ENCODE measurements at regions not wholly inside any gene's neighbourhood (a gene's known extent, or its start where the extent isn't known, plus 50 kb on each side); places are given as distances from the start of the nearest gene placed in this dataset.
"Not testable (repeated sequence)": the region's sequence is repeated elsewhere in the genome, so short reads cannot be mapped to it uniquely, and the experiment has no call there.

DNA sequence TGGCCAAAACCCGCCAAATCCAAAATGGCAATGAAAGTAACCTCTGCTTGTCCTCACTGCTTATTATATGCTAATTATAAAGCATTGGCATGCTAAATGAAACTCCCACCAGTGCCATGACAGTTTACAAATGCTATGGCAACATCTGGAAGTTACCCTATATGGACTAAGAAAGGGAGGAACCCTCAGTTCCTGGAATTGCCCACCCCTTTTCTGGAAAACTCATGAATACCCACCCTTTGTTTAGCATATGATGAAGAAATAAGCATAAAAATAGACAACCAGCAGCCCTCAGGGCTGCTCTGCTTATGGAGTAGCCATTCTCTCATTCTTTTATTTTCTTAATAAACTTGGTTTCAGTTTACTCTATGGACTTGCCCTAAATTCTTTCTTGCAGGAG is 269.8 kb downstream of the OLFM4 start:
- no peak overlapping the region for H2AFZ ChIP-seq (ENCODE audit: control insufficient read depth, low read length)

DNA sequence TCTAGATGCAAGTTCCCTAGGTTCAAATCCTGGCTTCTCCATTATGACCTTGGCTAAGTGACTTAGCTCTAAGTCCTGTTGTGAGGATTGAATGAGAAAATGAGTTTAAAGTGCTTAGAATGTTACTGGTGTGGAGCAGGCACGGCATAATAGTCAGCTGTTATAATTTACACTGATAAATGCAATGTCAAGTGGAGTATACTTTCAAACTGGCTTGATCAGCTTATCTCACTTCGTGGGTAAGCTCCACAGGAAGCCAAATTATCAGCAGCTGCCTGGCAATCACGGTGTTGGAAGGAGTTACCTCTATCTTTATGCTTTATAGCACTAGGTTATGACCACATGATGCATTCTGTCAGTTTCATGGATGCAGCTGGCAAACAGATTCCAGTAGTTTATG is 272.8 kb downstream of the OLFM4 start:
- FAIRE-seq (no peak), DNase-seq (ENCODE audit: low read depth, low spot score) (no peak)
- no peak overlapping the region for H2AFZ ChIP-seq (ENCODE audit: control insufficient read depth, low read length)
- no peak for TF ChIP-seq EZH2 (IDR thresholded peaks at IDR 0.05; ENCODE audit: low read length)
- TF ChIP-seq, protein P1, sequence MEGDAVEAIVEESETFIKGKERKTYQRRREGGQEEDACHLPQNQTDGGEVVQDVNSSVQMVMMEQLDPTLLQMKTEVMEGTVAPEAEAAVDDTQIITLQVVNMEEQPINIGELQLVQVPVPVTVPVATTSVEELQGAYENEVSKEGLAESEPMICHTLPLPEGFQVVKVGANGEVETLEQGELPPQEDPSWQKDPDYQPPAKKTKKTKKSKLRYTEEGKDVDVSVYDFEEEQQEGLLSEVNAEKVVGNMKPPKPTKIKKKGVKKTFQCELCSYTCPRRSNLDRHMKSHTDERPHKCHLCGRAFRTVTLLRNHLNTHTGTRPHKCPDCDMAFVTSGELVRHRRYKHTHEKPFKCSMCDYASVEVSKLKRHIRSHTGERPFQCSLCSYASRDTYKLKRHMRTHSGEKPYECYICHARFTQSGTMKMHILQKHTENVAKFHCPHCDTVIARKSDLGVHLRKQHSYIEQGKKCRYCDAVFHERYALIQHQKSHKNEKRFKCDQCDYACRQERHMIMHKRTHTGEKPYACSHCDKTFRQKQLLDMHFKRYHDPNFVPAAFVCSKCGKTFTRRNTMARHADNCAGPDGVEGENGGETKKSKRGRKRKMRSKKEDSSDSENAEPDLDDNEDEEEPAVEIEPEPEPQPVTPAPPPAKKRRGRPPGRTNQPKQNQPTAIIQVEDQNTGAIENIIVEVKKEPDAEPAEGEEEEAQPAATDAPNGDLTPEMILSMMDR (optimal IDR thresholded peaks at IDR 0.05 in 1 of 3, IDR thresholded peaks at IDR 0.05 in 1 of 3, conservative IDR thresholded peaks at IDR 0.05 in 1 of 3; ENCODE audit: extremely low read depth in 1 of 3, insufficient read depth in 2 of 3, low read length in 3 of 3), result no peak
- H3K9me1 ChIP-seq (ENCODE audit: control insufficient read depth, extremely low read depth, insufficient read depth, low read length), result no peaks in the 10 kb centered on the region
- H3K9ac ChIP-seq (ENCODE audit: control insufficient read depth, extremely low read depth, insufficient read depth, low read length), result no peak overlapping the region
- no peak overlapping the region for H3K27ac ChIP-seq (ENCODE audit: control insufficient read depth, insufficient read depth, low read length)
- dilution Hi-C loops (cut with MboI; ENCODE audit: extremely low pct_ligation_motif_present, low sequenced_read_pairs), result no loop called here
- H3K9me3 ChIP-seq (ENCODE audit: control insufficient read depth, low read depth, low read length), result no peaks in the 10 kb centered on the region
- no peak overlapping the region for H3K4me2 ChIP-seq (ENCODE audit: control insufficient read depth, extremely low read depth, insufficient read depth, low read depth, low read length)
- H3K36me3 ChIP-seq (ENCODE audit: control insufficient read depth in 2 of 2, extremely low read depth in 1 of 2, insufficient read depth in 2 of 2, low read length in 2 of 2), result no peaks in the 10 kb centered on the region
- no peaks in the 10 kb centered on the region for H4K20me1 ChIP-seq (ENCODE audit: control insufficient read depth, extremely low read depth, insufficient read depth, low read length)
- no peaks in the 10 kb centered on the region for H3K4me1 ChIP-seq (ENCODE audit: control insufficient read depth, extremely low read depth, insufficient read depth, low read length)
- H3K27me3 ChIP-seq (ENCODE audit: control insufficient read depth, extremely low read depth, insufficient read depth, low read length), result no peaks in the 10 kb centered on the region
- H3K4me3 ChIP-seq (ENCODE audit: control insufficient read depth in 2 of 3, extremely low read depth in 1 of 3, insufficient read depth in 2 of 3, low read depth in 1 of 3, low read length in 3 of 3), result no peak overlapping the region
- H3K79me2 ChIP-seq (ENCODE audit: control insufficient read depth, insufficient read depth, low read length), result no peaks in the 10 kb centered on the region

More for the DNA sequence above, 269.8 kb downstream of the OLFM4 start:
- no peak overlapping the region for H3K4me2 ChIP-seq (ENCODE audit: control insufficient read depth, extremely low read depth, insufficient read depth, low read depth, low read length)
- H3K9me1 ChIP-seq (ENCODE audit: control insufficient read depth, extremely low read depth, insufficient read depth, low read length), result no peaks in the 10 kb centered on the region
- no peaks in the 10 kb centered on the region for H3K4me1 ChIP-seq (ENCODE audit: control insufficient read depth, extremely low read depth, insufficient read depth, low read length)
- H4K20me1 ChIP-seq (ENCODE audit: control insufficient read depth, extremely low read depth, insufficient read depth, low read length), result no peaks in the 10 kb centered on the region
- DNase-seq (ENCODE audit: low read depth, low spot score), result no peak
- dilution Hi-C loops (cut with MboI; ENCODE audit: extremely low pct_ligation_motif_present, low sequenced_read_pairs), result no loop called here
- H3K27ac ChIP-seq (ENCODE audit: control insufficient read depth, insufficient read depth, low read length), result no peak overlapping the region
- no peaks in the 10 kb centered on the region for H3K36me3 ChIP-seq (ENCODE audit: control insufficient read depth in 2 of 2, extremely low read depth in 1 of 2, insufficient read depth in 2 of 2, low read length in 2 of 2)
- H3K27me3 ChIP-seq (ENCODE audit: control insufficient read depth, extremely low read depth, insufficient read depth, low read length), result no peaks in the 10 kb centered on the region
- no peaks in the 10 kb centered on the region for H3K9me3 ChIP-seq (ENCODE audit: control insufficient read depth, low read depth, low read length)
- TF ChIP-seq, protein P1 (optimal IDR thresholded peaks at IDR 0.05 in 1 of 3, IDR thresholded peaks at IDR 0.05 in 1 of 3, conservative IDR thresholded peaks at IDR 0.05 in 1 of 3; ENCODE audit: extremely low read depth in 1 of 3, insufficient read depth in 2 of 3, low read length in 3 of 3), result no peak
- TF ChIP-seq EZH2 (IDR thresholded peaks at IDR 0.05; ENCODE audit: low read length), result no peak
- no peak overlapping the region for H3K9ac ChIP-seq (ENCODE audit: control insufficient read depth, extremely low read depth, insufficient read depth, low read length)
- H3K79me2 ChIP-seq (ENCODE audit: control insufficient read depth, insufficient read depth, low read length), result no peaks in the 10 kb centered on the region
- H3K4me3 ChIP-seq (ENCODE audit: control insufficient read depth in 2 of 3, extremely low read depth in 1 of 3, insufficient read depth in 2 of 3, low read depth in 1 of 3, low read length in 3 of 3), result no peak overlapping the region
- FAIRE-seq, result no peak

DNA sequence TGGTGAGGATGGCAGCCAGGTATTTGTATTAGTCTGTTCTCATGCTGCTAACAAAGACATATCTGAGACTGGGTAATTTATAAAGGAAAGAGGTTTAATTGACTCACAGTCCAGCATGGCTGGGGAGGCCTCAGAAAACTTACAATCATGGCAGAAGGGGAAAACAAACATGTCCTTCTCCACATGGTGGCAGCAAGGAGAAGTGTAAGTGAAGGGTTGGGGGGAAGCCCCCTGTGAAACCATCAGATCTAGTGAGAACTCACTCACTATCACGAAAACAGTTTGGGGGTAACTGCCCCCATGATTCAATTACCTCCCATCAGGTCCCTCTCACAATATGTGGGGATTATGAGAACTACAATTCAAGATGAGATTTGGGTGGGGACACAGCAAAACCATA is 276.8 kb downstream of the OLFM4 start:
- H3K4me1 ChIP-seq (ENCODE audit: control insufficient read depth, extremely low read depth, insufficient read depth, low read length); H2AFZ ChIP-seq (ENCODE audit: control insufficient read depth, low read length); H3K9me3 ChIP-seq (ENCODE audit: control insufficient read depth, low read depth, low read length); H3K9ac ChIP-seq (ENCODE audit: control insufficient read depth, extremely low read depth, insufficient read depth, low read length); H3K9me1 ChIP-seq (ENCODE audit: control insufficient read depth, extremely low read depth, insufficient read depth, low read length); H3K4me2 ChIP-seq (ENCODE audit: control insufficient read depth, extremely low read depth, insufficient read depth, low read depth, low read length); H3K4me3 ChIP-seq (ENCODE audit: control insufficient read depth in 2 of 3, extremely low read depth in 1 of 3, insufficient read depth in 2 of 3, low read depth in 1 of 3, low read length in 3 of 3); DNase-seq (ENCODE audit: low read depth, low spot score); FAIRE-seq; H3K36me3 ChIP-seq (ENCODE audit: control insufficient read depth in 2 of 2, extremely low read depth in 1 of 2, insufficient read depth in 2 of 2, low read length in 2 of 2); H3K79me2 ChIP-seq (ENCODE audit: control insufficient read depth, insufficient read depth, low read length); H3K27me3 ChIP-seq (ENCODE audit: control insufficient read depth, extremely low read depth, insufficient read depth, low read length); H4K20me1 ChIP-seq (ENCODE audit: control insufficient read depth, extremely low read depth, insufficient read depth, low read length); dilution Hi-C loops (cut with MboI; ENCODE audit: extremely low pct_ligation_motif_present, low sequenced_read_pairs); H3K27ac ChIP-seq (ENCODE audit: control insufficient read depth, insufficient read depth, low read length): not testable (repeated sequence)
